GM12878 (cell line): ENCODE measurements at regions not wholly inside any gene's neighbourhood (a gene's known extent, or its start where the extent isn't known, plus 50 kb on each side); places are given as distances from the start of the nearest gene placed in this dataset.

Experiments used
- ATAC-seq: fragments of 200-7000 bp; cut with Tn5 transposase; 3 replicates; pipeline ENCODE4 v1.9.1; 2020; ENCODE audit warnings: mild to moderate bottlenecking, moderate library complexity
- BruUV-seq: library from RNA; stranded (reverse); fragments of 400-500 nt; replicated peaks from 2 replicates; lab custom pipeline; 2021; lab: Mats Ljungman, UMichigan
- CTCF ChIA-PET: fragments of 300-600 bp; sonication (Branson Sonifier 250); formaldehyde crosslinking; extraction: SDS; loops from one replicate; lab custom pipeline; 2021; ENCODE audit warnings: inconsistent platforms; lab: Yijun Ruan, JAX
- POLR2A ChIA-PET: fragments of 350-600 bp; formaldehyde crosslinking; extraction: SDS; loops from one replicate; lab custom pipeline; 2021; ENCODE audit warnings: inconsistent platforms; lab: Charles Lee
- RAD21 ChIA-PET: fragments of 300-600 bp; sonication (Branson Sonifier 250); formaldehyde crosslinking; loops from one replicate; lab custom pipeline; 2023; ENCODE audit warnings: antibody characterized with exemption; ENCODE audit not compliant: unreplicated experiment; lab: Charles Lee
- SMC1A ChIA-PET: fragments of 300-600 bp; sonication (Branson Sonifier 250); formaldehyde crosslinking; loops from one replicate; lab custom pipeline; 2023; ENCODE audit not compliant: unreplicated experiment, uncharacterized antibody; lab: Charles Lee
- DNase-seq: peaks from one replicate; pipeline ENCODE4 v3.0.0-alpha.2; 2011; ENCODE audit warnings: low read depth, low spot score
- FAIRE-seq: peaks from 3 replicates; lab custom pipeline; 2011; peaks lifted over from hg19 to GRCh38; lab: Jason Lieb, UNC
- H2AFZ ChIP-seq: 2 replicates; pipeline ENCODE4 v1.6.0; 2011; ENCODE audit warnings: low read depth, low read length, control low read depth; ENCODE audit not compliant: control insufficient read depth
- H3K27ac ChIP-seq: 2 replicates; pipeline ENCODE4 v1.5.1; 2011; ENCODE audit warnings: control low read depth; ENCODE audit not compliant: control insufficient read depth, insufficient read depth
- H3K27me3 ChIP-seq, 2 experiments: replicated peaks in 1 of 2; 2 replicates each; pipeline versions ENCODE4 v1.6.0 to v1.6.1; 2011; ENCODE audit warnings: low read length in 1 of 2; ENCODE audit not compliant: control insufficient read depth in 2 of 2, insufficient read depth in 2 of 2
- H3K36me3 ChIP-seq, 2 experiments: 2 replicates each; pipeline ENCODE4 v1.5.1; 2011; ENCODE audit warnings: low read length in 1 of 2; ENCODE audit not compliant: control insufficient read depth in 2 of 2, insufficient read depth in 2 of 2
- H3K4me1 ChIP-seq: 2 replicates; pipeline ENCODE4 v1.6.1; 2011; ENCODE audit warnings: mild to moderate bottlenecking, low read length, moderate library complexity, mixed read lengths; ENCODE audit not compliant: control insufficient read depth, insufficient read depth
- H3K4me2 ChIP-seq: 2 replicates; pipeline ENCODE4 v1.6.0; 2011; ENCODE audit warnings: control low read depth; ENCODE audit not compliant: control insufficient read depth, insufficient read depth
- H3K4me3 ChIP-seq: fragments of 200-600 bp; sonication (generic); 2 replicates; pipeline ENCODE4 v1.5.1; 2016
- H3K79me2 ChIP-seq: 2 replicates; pipeline ENCODE4 v1.6.0; 2011; ENCODE audit warnings: low read length; ENCODE audit not compliant: control insufficient read depth, insufficient read depth
- H3K9ac ChIP-seq: 2 replicates; pipeline ENCODE4 v1.8.0; 2011; ENCODE audit warnings: low read length, control low read depth, mixed read lengths; ENCODE audit not compliant: control insufficient read depth, insufficient read depth
- H3K9me3 ChIP-seq: replicated peaks from 3 replicates; pipeline ENCODE4 v1.5.1; 2011; ENCODE audit warnings: mild to moderate bottlenecking, low read length; ENCODE audit not compliant: control insufficient read depth, insufficient read depth
- H4K20me1 ChIP-seq: 2 replicates; pipeline ENCODE4 v1.6.0; 2011; ENCODE audit not compliant: control insufficient read depth, insufficient read depth
- BHLHE40 ChIP-seq, 2 experiments: fragments of 450-650 bp in 1 of 2; IDR thresholded peaks; 2 replicates each; pipeline ENCODE4 v1.6.1; 2011 to 2017; ENCODE audit warnings: low read depth in 2 of 2, borderline replicate concordance in 1 of 2, improper control_type of control experiment in 1 of 2, low read length in 1 of 2, mild to moderate bottlenecking in 1 of 2
- EP300 ChIP-seq, 2 experiments: fragments of 150-350 bp in 1 of 2; IDR thresholded peaks; 2 replicates each; pipeline ENCODE4 v1.6.1; 2011 to 2012; ENCODE audit warnings: low read depth in 2 of 2, low read length in 2 of 2, borderline replicate concordance in 1 of 2, improper control_type of control experiment in 1 of 2, inconsistent platforms in 1 of 2; ENCODE audit not compliant: control insufficient read depth in 1 of 2
- HCFC1 ChIP-seq: fragments of 150-350 bp; IDR thresholded peaks from 2 replicates; pipeline ENCODE4 v1.6.1; 2014; ENCODE audit warnings: low read length
- RCOR1 ChIP-seq: conservative IDR thresholded peaks from 2 replicates; pipeline ENCODE4 v1.6.1; 2012; ENCODE audit warnings: low read depth, low read length, improper control_type of control experiment
- STAT3 ChIP-seq: IDR thresholded peaks from 2 replicates; pipeline ENCODE4 v1.6.1; 2011; ENCODE audit warnings: low read depth, low read length, improper control_type of control experiment
- TARDBP ChIP-seq: IDR thresholded peaks from 2 replicates; pipeline ENCODE4 v1.6.1; 2016; ENCODE audit warnings: borderline replicate concordance
- WGBS: methylation state at CpG from one replicate; pipeline ENCODE4 v1.1.6; 2016; ENCODE audit warnings: low lambda C conversion rate; ENCODE audit not compliant: insufficient replicate concordance, insufficient coverage; ENCODE audit errors: missing lambda C conversion rate; 5-methylcytosine and 5-hydroxymethylcytosine counted together
- in situ Hi-C: fragments of 300-500 bp; cut with MboI; formaldehyde crosslinking; loops from 9 replicates; pipeline ENCODE4 v1.14.3; 2018; ENCODE audit warnings: mixed read lengths
- intact Hi-C: fragments of 100-400 bp; cut with micrococcal nuclease; formaldehyde crosslinking; loops from one replicate; pipeline ENCODE4 v1.14.2; 2022; ENCODE audit not compliant: unreplicated experiment
- TF ChIP-seq, protein P1 (sequence below): fragments of 450-650 bp; IDR thresholded peaks from 2 replicates; pipeline ENCODE4 v1.6.1; 2018; ENCODE audit warnings: borderline replicate concordance, mild to moderate bottlenecking; ENCODE audit not compliant: partially characterized antibody

DNA sequence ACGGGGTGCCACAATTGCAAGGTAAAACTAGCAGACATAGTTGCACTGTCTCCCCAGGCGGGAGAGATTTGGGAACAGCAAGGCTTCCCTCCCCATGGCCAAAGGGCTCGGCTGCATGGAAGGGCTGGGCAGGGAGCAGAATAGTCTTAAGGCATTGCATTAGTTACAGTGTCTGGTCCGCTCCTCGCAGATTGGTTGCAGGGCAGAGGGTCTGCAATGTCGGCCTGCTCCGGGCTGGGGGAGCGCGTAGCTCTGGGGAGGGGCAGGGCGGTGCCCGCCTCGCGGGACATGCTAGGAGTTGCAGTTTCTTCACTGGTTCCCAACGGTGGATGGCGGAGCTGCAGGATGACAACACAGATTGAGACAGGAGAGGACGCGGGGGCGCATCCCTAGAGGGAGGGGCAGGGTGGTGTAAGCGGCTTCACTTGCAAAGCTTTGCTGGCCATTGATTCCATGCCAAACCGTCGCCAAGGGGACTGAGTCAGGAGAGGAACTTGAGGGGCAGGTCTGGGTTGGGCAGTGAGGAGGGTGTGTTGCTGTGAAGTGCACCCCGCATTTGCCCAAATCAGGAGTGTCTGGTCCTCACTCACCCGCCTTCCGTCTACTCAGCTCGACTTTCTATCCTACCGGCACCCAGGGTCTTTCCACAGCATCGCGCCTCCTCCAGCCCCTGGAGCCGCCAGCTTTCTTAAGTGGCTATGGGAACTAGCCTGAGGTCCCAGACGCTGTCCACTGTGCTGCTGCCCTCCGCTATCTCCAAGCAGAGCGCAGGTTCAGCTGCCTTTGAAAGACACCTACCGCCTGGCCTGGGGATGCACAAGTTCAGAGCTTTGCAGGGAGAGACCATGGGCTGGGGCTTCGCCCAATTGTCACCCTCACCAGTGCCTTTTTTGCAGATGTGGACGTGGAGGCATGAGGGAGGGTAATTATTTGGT, 1748.9 kb downstream of the TP53TG3F start:
- no peak for ATAC-seq

More for the DNA sequence above, 1748.9 kb downstream of the TP53TG3F start:
- BruUV-seq: no TSS peak
- H3K36me3 ChIP-seq: no peaks in the 10 kb centered on the region
- H3K4me3 ChIP-seq: no peak overlapping the region
- intact Hi-C loops (no loop called here), in situ Hi-C loops (no loop called here)
- FAIRE-seq (no peak), DNase-seq (no peak)
- no peaks in the 10 kb centered on the region for H3K27me3 ChIP-seq
- ChIA-PET SMC1A (no interaction called here), POLR2A (no interaction called here), RAD21 (no interaction called here), CTCF (no interaction called here)
- no peaks in the 10 kb centered on the region for H4K20me1 ChIP-seq
- TF ChIP-seq STAT3 (no peak), EP300 (IDR thresholded peaks at IDR 0.05; ENCODE audit: borderline replicate concordance in 1 of 2, control insufficient read depth in 1 of 2, low read depth in 2 of 2, low read length in 2 of 2) (no peak), HCFC1 (no peak), RCOR1 (no peak), TARDBP (no peak), BHLHE40 (IDR thresholded peaks at IDR 0.05; ENCODE audit: borderline replicate concordance in 1 of 2, low read depth in 2 of 2, low read length in 1 of 2) (no peak)
- TF ChIP-seq, protein P1, sequence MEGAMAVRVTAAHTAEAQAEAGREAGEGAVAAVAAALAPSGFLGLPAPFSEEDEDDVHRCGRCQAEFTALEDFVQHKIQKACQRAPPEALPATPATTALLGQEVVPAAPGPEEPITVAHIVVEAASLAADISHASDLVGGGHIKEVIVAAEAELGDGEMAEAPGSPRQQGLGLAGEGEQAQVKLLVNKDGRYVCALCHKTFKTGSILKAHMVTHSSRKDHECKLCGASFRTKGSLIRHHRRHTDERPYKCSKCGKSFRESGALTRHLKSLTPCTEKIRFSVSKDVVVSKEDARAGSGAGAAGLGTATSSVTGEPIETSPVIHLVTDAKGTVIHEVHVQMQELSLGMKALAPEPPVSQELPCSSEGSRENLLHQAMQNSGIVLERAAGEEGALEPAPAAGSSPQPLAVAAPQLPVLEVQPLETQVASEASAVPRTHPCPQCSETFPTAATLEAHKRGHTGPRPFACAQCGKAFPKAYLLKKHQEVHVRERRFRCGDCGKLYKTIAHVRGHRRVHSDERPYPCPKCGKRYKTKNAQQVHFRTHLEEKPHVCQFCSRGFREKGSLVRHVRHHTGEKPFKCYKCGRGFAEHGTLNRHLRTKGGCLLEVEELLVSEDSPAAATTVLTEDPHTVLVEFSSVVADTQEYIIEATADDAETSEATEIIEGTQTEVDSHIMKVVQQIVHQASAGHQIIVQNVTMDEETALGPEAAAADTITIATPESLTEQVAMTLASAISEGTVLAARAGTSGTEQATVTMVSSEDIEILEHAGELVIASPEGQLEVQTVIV: no peak
- H3K79me2 ChIP-seq: no peaks in the 10 kb centered on the region
- no peaks in the 10 kb centered on the region; the same call in 2 of the 3 replicates for H3K9me3 ChIP-seq
- no peak overlapping the region for H3K9ac ChIP-seq
- H3K4me1 ChIP-seq: no peaks in the 10 kb centered on the region
- H2AFZ ChIP-seq: no peak overlapping the region
- H3K4me2 ChIP-seq: no peak overlapping the region
- H3K27ac ChIP-seq: no peak overlapping the region
- WGBS: 58% methylated on average over 35 of the region's 35 CpGs
